ENCODE measurements at regions not wholly inside any gene's neighbourhood (a gene's known extent, or its start where the extent isn't known, plus 50 kb on each side); places are given as distances from the start of the nearest gene placed in this dataset.

DNA sequence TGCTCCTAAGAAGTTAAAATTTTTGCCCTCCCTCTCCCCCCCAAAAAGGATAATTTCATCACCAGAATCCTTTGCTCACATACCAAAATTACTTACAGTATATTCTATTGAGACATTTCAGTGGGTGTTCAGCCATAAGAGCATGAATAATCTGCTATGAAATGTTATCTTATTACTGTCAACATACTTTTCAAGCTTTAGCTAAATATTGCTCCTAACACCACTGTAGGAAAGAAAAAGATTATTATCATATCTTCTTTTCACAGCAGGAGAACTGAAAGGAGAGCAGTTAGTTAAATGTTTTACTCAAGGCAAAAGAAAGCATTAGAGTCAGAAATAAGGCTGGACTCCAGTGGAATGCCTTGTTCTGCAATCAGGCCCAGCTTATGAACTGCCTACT is 231.0 kb upstream of the GYPA start:
- TF ChIP-seq CTCF (conservative IDR thresholded peaks at IDR 0.05 in 1 of 2, IDR thresholded peaks at IDR 0.05 in 1 of 2; ENCODE audit: extremely low read depth in 1 of 2, insufficient read depth in 1 of 2, low read depth in 1 of 2, low read length in 2 of 2) (no peak), EZH2 (IDR thresholded peaks at IDR 0.05; ENCODE audit: borderline replicate concordance, low read length) (no peak)
